Lower leg skin (tissue), 4 donors: ENCODE measurements at regions not wholly inside any gene's neighbourhood (a gene's known extent, or its start where the extent isn't known, plus 50 kb on each side); places are given as distances from the start of the nearest gene placed in this dataset.

Source experiments
- DNase-seq, 2 donors: peaks; one replicate each; pipeline ENCODE4 v3.0.0-alpha.2; 2019; ENCODE audit warnings: low spot score in 2 of 2
- H3K4me3 ChIP-seq: fragments of 200-600 bp; sonication (generic); 2 replicates; pipeline ENCODE4 v1.5.1; 2017; ENCODE audit warnings: mild to moderate bottlenecking, low read depth; ENCODE audit not compliant: poor library complexity, severe bottlenecking
- CTCF ChIP-seq, 3 donors: fragments of 450-650 bp; IDR thresholded peaks; one replicate each; pipeline ENCODE4 v1.5.1; 2016; ENCODE audit warnings: antibody characterized with exemption in 3 of 3, mild to moderate bottlenecking in 3 of 3, moderate library complexity in 2 of 3
- POLR2A ChIP-seq, 2 donors: fragments of 450-650 bp; IDR thresholded peaks; one replicate each; pipeline ENCODE4 v1.6.1; 2016 to 2017; ENCODE audit warnings: antibody characterized with exemption in 2 of 2, mild to moderate bottlenecking in 1 of 2, moderate library complexity in 1 of 2
- WGBS, 2 donors: methylation state at CpG; one replicate each; pipeline ENCODE4 v1.1.5; 2018; 5-methylcytosine and 5-hydroxymethylcytosine counted together
- intact Hi-C: fragments of 100-400 bp; cut with DNase I; formaldehyde crosslinking; loops from one replicate; pipeline ENCODE4 v1.15.0; 2023; ENCODE audit warnings: low total_unique reads

GRCh38 chr6:50637267-50637666, 76.1 kb upstream of the TFAP2D start:
- no peak for TF ChIP-seq CTCF (IDR thresholded peaks at IDR 0.05)
- TF ChIP-seq POLR2A (IDR thresholded peaks at IDR 0.05) = no peak
- no peak overlapping the region for H3K4me3 ChIP-seq
- no peak for DNase-seq
- intact Hi-C loops = no loop called here
- 36 to 42% methylated on average over 4 of the region's 4 CpGs for WGBS, 2 donors

GRCh38 chr6:50649086-50649485, 64.2 kb upstream of the TFAP2D start:
- intact Hi-C loops = no loop called here
- TF ChIP-seq POLR2A (IDR thresholded peaks at IDR 0.05) (no peak), CTCF (IDR thresholded peaks at IDR 0.05) (no peak)
- no peak for DNase-seq
- no peak overlapping the region for H3K4me3 ChIP-seq
- 92 to 94% methylated on average over 2 of the region's 2 CpGs for WGBS, 2 donors

GRCh38 chr6:50653253-50653652, 60.1 kb upstream of the TFAP2D start:
- TF ChIP-seq POLR2A (IDR thresholded peaks at IDR 0.05) (no peak), CTCF (IDR thresholded peaks at IDR 0.05) (no peak)
- no peak overlapping the region for H3K4me3 ChIP-seq
- intact Hi-C loops = no loop called here
- no peak for DNase-seq
- 72 to 73% methylated on average over 3 of the region's 3 CpGs for WGBS, 2 donors

GRCh38 chr6:50654155-50654554, 59.2 kb upstream of the TFAP2D start:
- WGBS, 2 donors = 68 to 72% methylated on average over 2 of the region's 2 CpGs
- TF ChIP-seq CTCF (IDR thresholded peaks at IDR 0.05) (no peak), POLR2A (IDR thresholded peaks at IDR 0.05) (no peak)
- no peak overlapping the region for H3K4me3 ChIP-seq
- DNase-seq = no peak
- intact Hi-C loops = no loop called here

GRCh38 chr6:50655848-50656453, 57.4 kb upstream of the TFAP2D start:
- DNase-seq = no peak
- intact Hi-C loops = no loop called here
- no peak for TF ChIP-seq CTCF (IDR thresholded peaks at IDR 0.05)
- no peak for TF ChIP-seq POLR2A (IDR thresholded peaks at IDR 0.05)
- no peak overlapping the region for H3K4me3 ChIP-seq
- WGBS, 2 donors = 35 to 41% methylated on average over 4 of the region's 4 CpGs

- 88% methylated on average over 1 of the region's 1 CpG for WGBS, 2 donors
- H3K4me3 ChIP-seq = no peak overlapping the region
- no peak for DNase-seq
- intact Hi-C loops = no loop called here
- TF ChIP-seq CTCF (IDR thresholded peaks at IDR 0.05) (no peak), POLR2A (IDR thresholded peaks at IDR 0.05) (no peak)
These were observed 55.8 kb upstream of the TFAP2D start for GRCh38 chr6:50657513-50657912.
